ENCODE measurements at regions not wholly inside any gene's neighbourhood (a gene's known extent, or its start where the extent isn't known, plus 50 kb on each side); places are given as distances from the start of the nearest gene placed in this dataset.

- TF ChIP-seq CTCF (IDR thresholded peaks at IDR 0.05; ENCODE audit: insufficient read depth, low read length, poor library complexity, severe bottlenecking) (no peak), EZH2phosphoT487 (conservative IDR thresholded peaks at IDR 0.05; ENCODE audit: low read length) (no peak)
- H2AFZ ChIP-seq (ENCODE audit: low read depth, low read length, severe bottlenecking), result no peak overlapping the region
- no peaks in the 10 kb centered on the region for H3K9me3 ChIP-seq (ENCODE audit: insufficient read depth, low read length)
- no peaks in the 10 kb centered on the region for H3K9me2 ChIP-seq (replicated peaks; ENCODE audit: insufficient read depth, low read length)
- H3K79me2 ChIP-seq (ENCODE audit: insufficient read depth, low read length), result no peaks in the 10 kb centered on the region
- no peaks in the 10 kb centered on the region for H4K20me1 ChIP-seq (ENCODE audit: low read depth, low read length)
- no peak overlapping the region for H3K4me2 ChIP-seq (ENCODE audit: low read depth, low read length, poor library complexity, severe bottlenecking)
- H3K4me3 ChIP-seq (ENCODE audit: insufficient read depth, low read length, poor library complexity, severe bottlenecking), result no peak overlapping the region
- H3F3A ChIP-seq (ENCODE audit: insufficient read depth), result no peaks in the 10 kb centered on the region
- H3K27me3 ChIP-seq (ENCODE audit: low read length), result no peaks in the 10 kb centered on the region
- H3K36me3 ChIP-seq (ENCODE audit: low read length), result no peaks in the 10 kb centered on the region; the same call in 1 of the 2 replicates
- no peak overlapping the region for H3K27ac ChIP-seq (ENCODE audit: low read depth, low read length)
- no peak overlapping the region for H3K9ac ChIP-seq (ENCODE audit: low read length)
Observed at GRCh38 chr9:88819476-88819875, 171.8 kb upstream of the S1PR3 start.

- TF ChIP-seq CTCF (IDR thresholded peaks at IDR 0.05; ENCODE audit: insufficient read depth, low read length, poor library complexity, severe bottlenecking) (no peak), EZH2phosphoT487 (conservative IDR thresholded peaks at IDR 0.05; ENCODE audit: low read length) (no peak)
- H3K79me2 ChIP-seq (ENCODE audit: insufficient read depth, low read length), result no peaks in the 10 kb centered on the region
- no peaks in the 10 kb centered on the region for H3K9me3 ChIP-seq (ENCODE audit: insufficient read depth, low read length)
- no peaks in the 10 kb centered on the region; the same call in 1 of the 2 replicates for H3K36me3 ChIP-seq (ENCODE audit: low read length)
- no peak overlapping the region for H3K4me3 ChIP-seq (ENCODE audit: insufficient read depth, low read length, poor library complexity, severe bottlenecking)
- no peak overlapping the region for H2AFZ ChIP-seq (ENCODE audit: low read depth, low read length, severe bottlenecking)
- no peaks in the 10 kb centered on the region for H4K20me1 ChIP-seq (ENCODE audit: low read depth, low read length)
- H3K27me3 ChIP-seq (ENCODE audit: low read length), result no peaks in the 10 kb centered on the region
- no peaks in the 10 kb centered on the region for H3K9me2 ChIP-seq (replicated peaks; ENCODE audit: insufficient read depth, low read length)
- no peak overlapping the region for H3K4me2 ChIP-seq (ENCODE audit: low read depth, low read length, poor library complexity, severe bottlenecking)
- no peak overlapping the region for H3K27ac ChIP-seq (ENCODE audit: low read depth, low read length)
- no peaks in the 10 kb centered on the region for H3F3A ChIP-seq (ENCODE audit: insufficient read depth)
- H3K9ac ChIP-seq (ENCODE audit: low read length), result no peak overlapping the region
Observed at GRCh38 chr9:88820055-88820454, 171.2 kb upstream of the S1PR3 start.

- H3K36me3 ChIP-seq (ENCODE audit: low read length), result no peaks in the 10 kb centered on the region; the same call in 1 of the 2 replicates
- H3K27ac ChIP-seq (ENCODE audit: low read depth, low read length), result no peak overlapping the region
- no peak overlapping the region for H2AFZ ChIP-seq (ENCODE audit: low read depth, low read length, severe bottlenecking)
- H3K9me2 ChIP-seq (replicated peaks; ENCODE audit: insufficient read depth, low read length), result no peaks in the 10 kb centered on the region
- H3K4me2 ChIP-seq (ENCODE audit: low read depth, low read length, poor library complexity, severe bottlenecking), result no peak overlapping the region
- no peak overlapping the region for H3K4me3 ChIP-seq (ENCODE audit: insufficient read depth, low read length, poor library complexity, severe bottlenecking)
- no peaks in the 10 kb centered on the region for H3F3A ChIP-seq (ENCODE audit: insufficient read depth)
- no peaks in the 10 kb centered on the region for H3K79me2 ChIP-seq (ENCODE audit: insufficient read depth, low read length)
- H3K9me3 ChIP-seq (ENCODE audit: insufficient read depth, low read length), result no peaks in the 10 kb centered on the region
- no peak for TF ChIP-seq EZH2phosphoT487 (conservative IDR thresholded peaks at IDR 0.05; ENCODE audit: low read length)
- no peak for TF ChIP-seq CTCF (IDR thresholded peaks at IDR 0.05; ENCODE audit: insufficient read depth, low read length, poor library complexity, severe bottlenecking)
- no peak overlapping the region for H3K9ac ChIP-seq (ENCODE audit: low read length)
- H3K27me3 ChIP-seq (ENCODE audit: low read length), result no peaks in the 10 kb centered on the region
- H4K20me1 ChIP-seq (ENCODE audit: low read depth, low read length), result no peaks in the 10 kb centered on the region
Observed at GRCh38 chr9:88821033-88821745, 170.1 kb upstream of the S1PR3 start.

All from SU-DHL-6 (cell line).